RWPE2 (cell line): ENCODE measurements at regions not wholly inside any gene's neighbourhood (a gene's known extent, or its start where the extent isn't known, plus 50 kb on each side); places are given as distances from the start of the nearest gene placed in this dataset.

Source experiments
- ATAC-seq: fragments of 200-7000 bp; cut with Tn5 transposase; 3 replicates; pipeline ENCODE4 v1.9.1; 2021; ENCODE audit warnings: low read depth
- DNase-seq: peaks from one replicate; pipeline ENCODE4 v3.0.0-alpha.2; 2020; ENCODE audit warnings: low spot score
- H3K27ac ChIP-seq: fragments of 450-650 bp; 2 replicates; pipeline ENCODE4 v1.5.1; 2017; ENCODE audit warnings: mild to moderate bottlenecking; ENCODE audit not compliant: poor library complexity, severe bottlenecking
- H3K27me3 ChIP-seq: fragments of 250-450 bp; sonication (Bioruptor Pico); 2 replicates; pipeline ENCODE4 v1.5.1; 2021; ENCODE audit warnings: mild to moderate bottlenecking, moderate library complexity; ENCODE audit not compliant: insufficient read depth, poor library complexity, severe bottlenecking
- H3K36me3 ChIP-seq: fragments of 250-450 bp; sonication (Bioruptor Pico); 2 replicates; pipeline ENCODE4 v1.5.1; 2020; ENCODE audit warnings: low read depth, mild to moderate bottlenecking, moderate library complexity
- H3K4me1 ChIP-seq: fragments of 250-450 bp; sonication (Bioruptor Pico); 2 replicates; pipeline ENCODE4 v1.5.1; 2021; ENCODE audit warnings: mild to moderate bottlenecking, moderate library complexity; ENCODE audit not compliant: insufficient read depth, poor library complexity, severe bottlenecking
- H3K4me3 ChIP-seq: fragments of 250-450 bp; sonication (Bioruptor Pico); 2 replicates; pipeline ENCODE4 v1.5.1; 2021; ENCODE audit warnings: mild to moderate bottlenecking, moderate library complexity; ENCODE audit not compliant: severe bottlenecking
- H3K9me3 ChIP-seq: fragments of 250-450 bp; sonication (Bioruptor Pico); 2 replicates; pipeline ENCODE4 v1.5.1; 2021; ENCODE audit warnings: mild to moderate bottlenecking, moderate library complexity; ENCODE audit not compliant: severe bottlenecking
- TF ChIP-seq, protein P1 (sequence below): fragments of 450-650 bp; IDR thresholded peaks from one replicate; pipeline ENCODE4 v1.5.1; 2017; ENCODE audit warnings: mild to moderate bottlenecking, moderate library complexity; ENCODE audit not compliant: poor library complexity, severe bottlenecking

DNA sequence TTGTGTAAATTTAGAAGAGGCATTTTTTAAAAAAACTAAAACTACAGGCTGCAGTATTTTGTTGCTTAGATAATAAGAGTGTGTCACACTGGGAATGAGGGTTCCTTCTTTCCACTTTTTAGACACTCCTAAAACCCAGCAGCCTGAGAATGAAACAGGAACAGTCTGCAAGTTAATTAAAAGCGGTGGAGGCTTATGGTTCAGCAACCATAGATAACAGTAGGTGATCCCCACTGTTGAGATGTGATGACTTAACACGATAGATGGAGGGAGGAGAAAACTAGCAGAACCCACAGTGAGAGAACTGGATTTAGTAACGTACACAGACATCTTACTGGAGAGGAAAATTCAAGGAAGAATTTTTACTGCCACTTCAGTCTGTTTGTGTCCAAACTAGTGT, 767.3 kb downstream of the C4orf33 start:
- TF ChIP-seq, protein P1, sequence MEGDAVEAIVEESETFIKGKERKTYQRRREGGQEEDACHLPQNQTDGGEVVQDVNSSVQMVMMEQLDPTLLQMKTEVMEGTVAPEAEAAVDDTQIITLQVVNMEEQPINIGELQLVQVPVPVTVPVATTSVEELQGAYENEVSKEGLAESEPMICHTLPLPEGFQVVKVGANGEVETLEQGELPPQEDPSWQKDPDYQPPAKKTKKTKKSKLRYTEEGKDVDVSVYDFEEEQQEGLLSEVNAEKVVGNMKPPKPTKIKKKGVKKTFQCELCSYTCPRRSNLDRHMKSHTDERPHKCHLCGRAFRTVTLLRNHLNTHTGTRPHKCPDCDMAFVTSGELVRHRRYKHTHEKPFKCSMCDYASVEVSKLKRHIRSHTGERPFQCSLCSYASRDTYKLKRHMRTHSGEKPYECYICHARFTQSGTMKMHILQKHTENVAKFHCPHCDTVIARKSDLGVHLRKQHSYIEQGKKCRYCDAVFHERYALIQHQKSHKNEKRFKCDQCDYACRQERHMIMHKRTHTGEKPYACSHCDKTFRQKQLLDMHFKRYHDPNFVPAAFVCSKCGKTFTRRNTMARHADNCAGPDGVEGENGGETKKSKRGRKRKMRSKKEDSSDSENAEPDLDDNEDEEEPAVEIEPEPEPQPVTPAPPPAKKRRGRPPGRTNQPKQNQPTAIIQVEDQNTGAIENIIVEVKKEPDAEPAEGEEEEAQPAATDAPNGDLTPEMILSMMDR: no peak
- DNase-seq: no peak
- ATAC-seq: no peak
- Histone ChIP-seq H3K9me3 (no peaks in the 10 kb centered on the region), H3K4me3 (no peak overlapping the region), H3K4me1 (no peaks in the 10 kb centered on the region), H3K27ac (no peak overlapping the region), H3K27me3 (no peaks in the 10 kb centered on the region), H3K36me3 (no peaks in the 10 kb centered on the region)

DNA sequence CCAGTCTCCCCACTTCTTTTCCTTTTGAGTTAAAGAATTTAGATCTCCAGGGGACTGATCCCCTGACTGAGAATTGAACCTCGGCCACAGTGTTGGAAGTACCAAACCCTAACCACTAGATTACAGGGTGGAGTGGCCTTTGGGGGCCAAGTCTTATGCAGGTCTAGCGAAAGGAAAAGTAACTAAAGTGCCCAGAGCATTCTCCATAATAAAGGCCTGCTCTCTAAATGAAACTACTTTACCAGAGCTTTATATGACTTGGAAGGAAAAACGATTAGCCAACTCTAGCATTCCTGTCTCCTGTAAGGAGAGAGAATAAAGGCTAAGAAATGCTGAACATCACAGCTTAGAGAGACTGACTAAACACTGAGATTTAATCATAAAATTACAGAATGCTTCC, 788.0 kb downstream of the C4orf33 start:
- no peaks in the 10 kb centered on the region for H3K36me3 ChIP-seq
- DNase-seq (no peak), ATAC-seq (no peak)
- no peak overlapping the region for H3K4me3 ChIP-seq
- no peaks in the 10 kb centered on the region for H3K4me1 ChIP-seq
- TF ChIP-seq, protein P1: no peak
- H3K27me3 ChIP-seq: no peaks in the 10 kb centered on the region
- H3K27ac ChIP-seq: no peak overlapping the region
- H3K9me3 ChIP-seq: no peaks in the 10 kb centered on the region

DNA sequence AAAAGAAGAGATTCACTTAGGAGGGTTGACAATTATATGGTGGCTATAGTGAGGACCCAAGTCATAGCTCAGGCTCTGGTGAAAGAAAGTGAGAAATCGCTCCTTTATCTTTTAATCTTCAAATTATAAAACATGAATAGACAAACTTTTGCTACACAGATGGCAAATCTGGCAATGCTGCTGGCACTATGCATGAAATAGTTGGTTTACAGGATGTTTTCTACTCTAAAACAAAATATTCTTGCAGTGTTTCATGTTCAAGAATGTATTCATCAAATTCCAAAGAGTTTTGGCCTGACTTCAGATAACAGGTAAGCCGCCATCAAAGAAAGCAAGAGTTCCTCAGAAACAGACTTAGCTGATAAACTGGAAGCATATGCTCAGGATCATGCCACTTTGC, 801.2 kb downstream of the C4orf33 start:
- no peaks in the 10 kb centered on the region for H3K36me3 ChIP-seq

DNA sequence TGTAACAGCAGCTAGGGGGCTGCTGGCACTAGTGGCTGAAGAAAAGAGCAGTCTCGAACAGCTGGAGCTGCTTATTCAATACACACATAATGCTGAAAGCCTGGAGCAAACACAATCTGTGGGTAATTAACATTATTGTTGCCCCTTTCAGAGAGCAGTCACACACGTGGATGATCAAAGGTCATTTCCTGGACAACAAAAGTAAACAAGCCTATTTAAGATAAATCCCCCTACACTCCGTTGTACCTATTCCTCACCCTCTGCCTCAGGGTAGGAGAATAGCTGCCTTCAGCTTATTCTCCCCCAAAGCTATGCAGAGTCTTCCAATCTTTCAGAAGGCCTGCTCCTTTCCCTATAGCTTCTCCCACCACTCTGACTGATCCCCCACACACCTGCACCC, 803.9 kb downstream of the C4orf33 start:
- Histone ChIP-seq H3K36me3 (no peaks in the 10 kb centered on the region), H3K27me3 (no peaks in the 10 kb centered on the region), H3K4me3 (no peak overlapping the region), H3K9me3 (no peaks in the 10 kb centered on the region), H3K27ac (no peak overlapping the region), H3K4me1 (no peaks in the 10 kb centered on the region)
- ATAC-seq (no peak), DNase-seq (no peak)
- TF ChIP-seq, protein P1: no peak

More for the DNA sequence above, 801.2 kb downstream of the C4orf33 start:
- Histone ChIP-seq H3K9me3 (no peaks in the 10 kb centered on the region), H3K27me3 (no peaks in the 10 kb centered on the region), H3K4me3 (no peak overlapping the region), H3K4me1 (no peaks in the 10 kb centered on the region), H3K27ac (no peak overlapping the region)
- no peak for ATAC-seq
- no peak for DNase-seq
- TF ChIP-seq, protein P1: no peak

DNA sequence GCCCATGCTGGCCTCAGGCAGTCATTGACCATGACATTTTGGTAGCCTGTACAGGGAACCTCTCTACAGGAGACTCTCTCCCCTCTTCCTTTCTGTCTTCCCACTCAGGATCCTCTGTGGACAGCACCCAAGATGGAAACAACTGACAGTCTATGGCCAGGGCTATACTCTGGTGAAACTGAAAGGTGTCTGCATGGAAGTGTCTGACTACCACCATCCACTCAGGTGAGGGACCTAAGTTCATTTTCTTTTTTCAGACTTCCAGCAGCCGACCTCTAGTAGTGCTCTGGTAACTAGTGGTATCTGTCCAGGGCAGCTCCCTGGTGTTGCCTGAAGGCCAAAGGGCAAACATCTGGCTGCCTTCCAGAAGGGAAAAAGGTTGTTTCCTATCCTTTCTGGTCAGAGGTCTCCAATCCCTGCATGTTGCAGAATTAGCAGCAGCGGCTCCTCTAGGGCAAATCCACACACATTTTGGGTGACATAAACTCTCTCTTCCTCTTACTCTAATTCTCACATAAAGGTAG, 804.5 kb downstream of the C4orf33 start:
- no peaks in the 10 kb centered on the region for H3K36me3 ChIP-seq
- TF ChIP-seq, protein P1: no peak
- no peaks in the 10 kb centered on the region for H3K27me3 ChIP-seq
- no peak for ATAC-seq
- no peaks in the 10 kb centered on the region for H3K4me1 ChIP-seq
- no peak overlapping the region for H3K27ac ChIP-seq
- no peaks in the 10 kb centered on the region for H3K9me3 ChIP-seq
- no peak for DNase-seq
- H3K4me3 ChIP-seq: no peak overlapping the region
